Esophagus squamous epithelium (tissue), 4 donors: ENCODE measurements at regions not wholly inside any gene's neighbourhood (a gene's known extent, or its start where the extent isn't known, plus 50 kb on each side); places are given as distances from the start of the nearest gene placed in this dataset.

Experiments used
- CTCF ChIP-seq, 6 experiments: fragments of 450-650 bp in 4 of 6; fragments of 200-600 bp in 2 of 6; sonication (generic) in 2 of 6; IDR thresholded peaks; one replicate each; pipeline ENCODE4 v1.5.1; 2016 to 2019; ENCODE audit warnings: antibody characterized with exemption in 6 of 6, mild to moderate bottlenecking in 4 of 6, moderate library complexity in 4 of 6
- POLR2A ChIP-seq, 4 donors: fragments of 450-650 bp; IDR thresholded peaks; one replicate each; pipeline ENCODE4 v1.6.1; 2017; ENCODE audit warnings: antibody characterized with exemption in 4 of 4, mild to moderate bottlenecking in 4 of 4, moderate library complexity in 3 of 4

DNA sequence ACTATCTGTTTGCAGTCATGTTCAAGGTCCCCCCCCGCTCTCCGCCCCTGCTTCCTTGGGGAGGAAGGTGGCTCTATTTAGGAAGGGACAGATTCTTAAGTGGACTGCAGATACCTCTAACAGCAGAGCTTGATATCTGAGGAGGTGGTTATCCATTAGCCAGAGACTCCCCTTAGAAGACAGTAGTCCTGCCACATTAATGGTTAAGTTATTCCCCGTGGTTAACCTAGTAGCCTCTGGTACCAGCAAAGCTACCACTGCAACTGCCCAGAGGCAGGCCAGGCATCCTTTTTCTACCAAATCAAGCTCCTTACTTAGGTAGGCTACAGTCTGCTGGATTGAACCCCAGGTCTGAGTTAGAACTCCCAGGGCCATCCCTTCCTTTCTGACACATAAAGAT is 162.1 kb upstream of the AVPR1A start:
- no peak for TF ChIP-seq CTCF (IDR thresholded peaks at IDR 0.05)
- TF ChIP-seq POLR2A (IDR thresholded peaks at IDR 0.05), result no peak
